ENCODE measurements at regions not wholly inside any gene's neighbourhood (a gene's known extent, or its start where the extent isn't known, plus 50 kb on each side); places are given as distances from the start of the nearest gene placed in this dataset.

GRCh38 chr1:184222652-184223052, 164.2 kb upstream of the C1orf21 start (continued):
- no peak for TF ChIP-seq HNF1A (IDR thresholded peaks at IDR 0.05; ENCODE audit: low read depth)
- no peak for TF ChIP-seq HNF1A (CRISPR knock-in tag; IDR thresholded peaks at IDR 0.05; ENCODE audit: borderline replicate concordance)
- no peak for TF ChIP-seq ZNF441 (CRISPR knock-in tag; IDR thresholded peaks at IDR 0.05; ENCODE audit: borderline replicate concordance)
- TF ChIP-seq, protein P1, sequence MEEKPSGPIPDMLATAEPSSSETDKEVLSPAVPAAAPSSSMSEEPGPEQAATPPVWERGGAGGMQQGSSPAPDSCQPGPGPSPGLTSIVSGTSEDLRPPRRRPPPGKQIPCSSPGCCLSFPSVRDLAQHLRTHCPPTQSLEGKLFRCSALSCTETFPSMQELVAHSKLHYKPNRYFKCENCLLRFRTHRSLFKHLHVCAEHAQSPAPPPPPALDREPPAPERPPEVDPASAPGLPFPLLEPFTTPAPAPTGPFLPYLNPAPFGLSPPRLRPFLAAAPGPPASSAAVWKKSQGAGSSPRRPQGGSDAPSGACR (CRISPR knock-in tag; IDR thresholded peaks at IDR 0.05): no peak
- no peak for TF ChIP-seq SMAD3 (CRISPR knock-in tag; IDR thresholded peaks at IDR 0.05)
- no peak for TF ChIP-seq ZNF549 (CRISPR knock-in tag; IDR thresholded peaks at IDR 0.05)
- TF ChIP-seq PCBP2 (optimal IDR thresholded peaks at IDR 0.05; ENCODE audit: low read depth, low read length, poor library complexity, severe bottlenecking): no peak
- TF ChIP-seq XRCC5 (optimal IDR thresholded peaks at IDR 0.05; ENCODE audit: low read length): peak; percentile 64
- peak; percentile 92 for TF ChIP-seq SMC3 (IDR thresholded peaks at IDR 0.05; ENCODE audit: low read length)
- no peak for TF ChIP-seq ZNF142 (CRISPR knock-in tag; IDR thresholded peaks at IDR 0.05)
- no peak for TF ChIP-seq ATF1 (CRISPR knock-in tag; IDR thresholded peaks at IDR 0.05)
- no peak for TF ChIP-seq POGZ (CRISPR knock-in tag; IDR thresholded peaks at IDR 0.05)
- TF ChIP-seq TRAFD1 (CRISPR knock-in tag; IDR thresholded peaks at IDR 0.05; ENCODE audit: borderline replicate concordance): no peak
